Limb (tissue), 2 donors: ENCODE measurements at regions not wholly inside any gene's neighbourhood (a gene's known extent, or its start where the extent isn't known, plus 50 kb on each side); places are given as distances from the start of the nearest gene placed in this dataset.
"Not testable (repeated sequence)": the region's sequence is repeated elsewhere in the genome, so short reads cannot be mapped to it uniquely, and the experiment has no call there.

ENCODE experiments used
- DNase-seq, 2 donors: peaks; one replicate each; pipeline ENCODE4 v3.0.0-alpha.2; 2016; ENCODE audit errors: extremely low spot score in 2 of 2

GRCh38 chr21:26331205-26331980 lies 160.8 kb upstream of the APP start:
- no peak for DNase-seq

GRCh38 chr21:26320596-26320995 lies 150.0 kb upstream of the APP start:
- DNase-seq: peak in 1 of 2 donors; percentile 24

GRCh38 chr21:26307640-26308039 lies 137.1 kb upstream of the APP start:
- no peak for DNase-seq

DNA sequence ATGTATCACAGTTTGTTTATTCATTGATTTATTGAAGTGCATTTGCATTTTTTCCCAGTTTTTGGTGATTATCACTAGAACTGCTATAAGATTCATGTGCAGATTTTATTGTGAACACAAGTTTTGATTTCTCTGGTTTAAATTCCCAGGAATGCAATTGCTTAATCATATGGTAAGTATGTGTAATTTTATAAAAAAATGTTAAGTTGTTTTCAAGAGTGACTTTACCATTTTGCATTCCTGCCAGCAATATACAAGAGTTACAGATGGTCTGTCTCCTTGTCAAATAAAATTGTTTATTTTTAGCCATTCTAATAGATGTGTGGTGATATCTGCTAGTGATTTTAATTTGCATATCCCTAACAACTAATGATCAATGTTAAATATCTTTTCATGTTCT lies 127.3 kb upstream of the APP start:
- no peak for DNase-seq

- no peak for DNase-seq
These were observed 122.8 kb upstream of the APP start for GRCh38 chr21:26293141-26293946.

GRCh38 chr21:26288026-26288425 lies 117.5 kb upstream of the APP start:
- no peak for DNase-seq

GRCh38 chr21:26284531-26284930 lies 114.0 kb upstream of the APP start:
- no peak for DNase-seq

DNA sequence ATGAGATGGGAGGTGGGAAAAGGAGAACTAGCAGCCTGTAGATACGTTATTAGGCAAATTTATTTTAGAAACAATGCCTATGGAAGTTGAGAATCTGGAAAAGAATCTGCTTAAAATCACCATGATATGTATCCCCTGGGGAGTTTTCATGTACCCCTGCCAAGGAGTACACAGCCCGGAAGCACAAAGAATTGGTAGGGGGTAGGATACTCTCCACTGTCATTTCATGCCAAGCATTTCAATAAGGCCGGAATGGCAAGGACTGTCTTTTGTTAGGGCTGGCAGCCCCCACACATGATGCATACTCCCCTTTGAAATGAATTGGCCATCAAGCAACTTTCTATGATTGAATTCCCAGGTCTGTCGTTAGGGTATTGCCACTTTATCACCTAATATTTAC lies 111.5 kb upstream of the APP start:
- no peak for DNase-seq

DNA sequence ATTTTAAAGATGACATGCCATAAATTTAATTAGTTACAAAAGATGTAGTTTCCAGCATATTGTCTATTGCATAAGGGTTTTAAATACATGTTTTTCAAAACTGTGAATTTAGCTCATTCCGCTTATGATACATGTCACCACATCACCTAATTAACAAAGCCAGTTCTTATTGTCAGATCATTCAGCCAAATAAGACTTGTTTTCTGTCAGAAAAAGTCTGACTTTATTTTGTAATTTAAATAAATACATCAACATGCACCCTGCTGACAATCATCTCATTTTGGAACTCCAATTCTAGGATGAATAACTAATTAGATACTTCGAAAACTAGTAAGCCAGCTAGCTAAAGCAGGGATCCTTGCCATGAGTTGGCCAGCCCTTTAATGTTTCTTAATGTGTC lies 110.9 kb upstream of the APP start:
- DNase-seq: no peak

DNA sequence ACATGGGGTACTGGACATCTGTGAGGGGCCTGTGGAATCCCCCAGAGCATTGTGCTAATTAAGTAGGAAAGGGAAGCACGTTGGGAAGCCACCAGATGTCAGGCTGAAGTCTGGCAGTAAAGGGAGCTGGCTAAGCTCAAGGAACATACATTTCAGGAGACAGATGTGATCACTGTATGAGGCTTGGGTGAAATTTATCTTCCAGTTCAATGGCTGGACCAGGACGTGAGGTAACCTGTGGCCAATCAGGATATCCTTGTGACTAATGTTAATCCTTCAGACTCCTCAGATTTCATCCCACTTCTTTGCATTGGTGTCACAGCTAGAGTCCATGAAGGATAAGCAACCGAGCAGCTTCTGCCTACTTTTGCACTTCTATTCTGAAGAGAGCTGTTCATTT lies 110.2 kb upstream of the APP start:
- peak; percentile 41 to 76 for DNase-seq

DNA sequence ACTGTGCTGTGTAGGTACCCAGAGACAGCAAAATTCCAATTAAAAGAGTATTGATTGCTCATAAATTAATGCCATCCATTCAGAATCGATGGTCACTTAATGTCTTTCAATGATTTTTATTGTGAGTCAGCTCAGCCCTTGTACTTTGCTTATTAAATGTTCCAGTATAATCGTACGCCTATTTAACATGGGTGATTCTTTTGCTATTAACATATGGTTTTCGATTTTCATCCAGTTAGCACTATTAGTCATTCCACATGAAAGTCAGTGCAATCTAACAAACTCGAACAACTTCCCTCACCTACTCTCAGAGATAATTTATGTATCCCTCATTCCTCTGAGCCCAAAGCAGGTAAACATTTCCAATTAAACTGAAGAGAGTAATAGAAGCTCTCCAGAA lies 109.6 kb upstream of the APP start:
- no peak for DNase-seq

- no peak for DNase-seq
These were observed 105.2 kb upstream of the APP start for GRCh38 chr21:26275801-26276200.

DNA sequence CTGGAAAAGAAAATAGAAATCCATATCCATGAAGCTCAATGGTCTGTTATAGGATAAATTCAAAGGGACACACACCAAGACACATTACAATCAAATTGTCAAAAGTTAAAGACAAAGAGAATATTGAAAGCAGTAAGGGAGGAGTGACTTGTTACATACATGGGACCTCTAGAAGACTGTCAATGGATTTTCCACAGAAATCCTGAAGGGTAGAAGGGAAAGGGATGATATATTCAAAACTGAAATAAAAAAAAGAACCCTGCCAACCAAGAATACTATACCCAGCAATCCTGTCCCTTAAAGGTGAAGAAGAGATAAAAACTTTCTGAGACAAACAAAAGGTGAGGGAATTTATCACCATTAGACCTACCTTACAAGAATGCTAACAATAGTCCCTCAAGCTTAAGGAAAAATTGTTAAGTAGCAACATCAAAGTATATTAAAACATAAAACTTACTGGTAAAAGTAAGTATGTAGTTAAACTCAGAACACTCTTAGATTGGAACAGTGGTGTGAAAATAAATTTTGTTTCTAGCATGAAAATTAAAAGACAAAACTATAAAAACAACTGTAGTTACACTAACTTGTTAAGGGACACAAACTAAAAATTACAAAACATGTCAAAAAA lies 103.2 kb upstream of the APP start:
- no peak for DNase-seq

GRCh38 chr21:26267389-26267788 lies 96.8 kb upstream of the APP start:
- DNase-seq: no peak

DNA sequence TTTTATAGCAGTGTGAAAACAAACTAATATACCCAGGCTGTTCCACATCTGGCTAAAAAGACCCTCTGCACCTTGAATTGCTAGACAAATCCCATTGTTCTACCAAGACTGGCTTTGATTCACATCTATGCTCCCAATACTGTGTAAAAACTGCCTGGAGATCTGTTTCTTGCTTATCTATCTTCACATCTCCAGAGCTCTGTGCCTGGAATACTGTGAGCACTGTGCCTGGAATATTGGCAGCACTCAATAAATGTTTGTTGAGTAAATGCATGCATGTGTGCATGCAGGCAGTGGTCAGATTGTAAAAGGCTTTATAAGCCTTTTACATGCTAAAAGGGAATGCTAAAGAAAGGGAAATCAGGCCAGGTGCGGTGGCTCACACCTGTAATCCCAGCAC lies 75.5 kb upstream of the APP start:
- no peak for DNase-seq

GRCh38 chr21:26245428-26245827 lies 74.9 kb upstream of the APP start:
- DNase-seq: no peak

DNA sequence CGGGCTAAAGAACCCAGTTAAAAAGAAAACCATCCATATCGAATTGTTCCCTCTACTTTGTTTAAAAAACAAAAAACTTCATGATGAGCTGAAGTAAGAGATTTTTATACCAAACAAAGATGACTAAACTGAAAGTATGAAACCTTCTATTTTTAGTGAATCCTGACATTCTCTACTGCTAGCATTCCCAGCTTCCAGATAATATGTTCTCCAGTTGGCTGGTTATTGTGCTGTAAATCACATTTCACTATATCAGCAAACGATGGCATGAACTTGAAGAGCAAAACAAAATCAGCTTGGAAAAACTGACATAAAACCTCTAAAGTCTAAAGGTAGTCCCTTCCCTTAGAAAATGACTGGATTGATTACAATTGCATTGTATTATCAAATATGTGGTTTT lies 68.1 kb upstream of the APP start:
- DNase-seq: no peak

DNA sequence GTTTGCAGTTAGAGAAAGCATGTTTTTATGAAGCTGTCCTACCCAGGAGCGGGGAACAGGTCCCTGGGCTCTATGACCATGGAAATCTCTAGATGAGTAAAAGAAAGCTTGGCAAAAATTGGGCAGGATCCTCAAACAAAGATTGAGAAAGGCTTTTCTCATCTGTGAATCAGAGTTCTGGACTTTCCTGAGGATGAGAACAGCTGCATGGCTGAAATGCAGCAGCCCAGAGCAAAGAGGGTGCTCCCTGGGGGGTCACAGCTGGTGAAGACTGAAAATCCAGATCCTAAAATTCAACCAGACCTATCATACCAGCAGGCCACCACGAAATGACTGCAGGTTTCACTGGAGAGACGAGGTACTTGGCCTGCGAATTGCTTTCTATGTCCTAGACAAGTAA lies 65.7 kb upstream of the APP start:
- no peak for DNase-seq

GRCh38 chr21:26233297-26233696 lies 62.7 kb upstream of the APP start:
- DNase-seq: not testable (repeated sequence)

DNA sequence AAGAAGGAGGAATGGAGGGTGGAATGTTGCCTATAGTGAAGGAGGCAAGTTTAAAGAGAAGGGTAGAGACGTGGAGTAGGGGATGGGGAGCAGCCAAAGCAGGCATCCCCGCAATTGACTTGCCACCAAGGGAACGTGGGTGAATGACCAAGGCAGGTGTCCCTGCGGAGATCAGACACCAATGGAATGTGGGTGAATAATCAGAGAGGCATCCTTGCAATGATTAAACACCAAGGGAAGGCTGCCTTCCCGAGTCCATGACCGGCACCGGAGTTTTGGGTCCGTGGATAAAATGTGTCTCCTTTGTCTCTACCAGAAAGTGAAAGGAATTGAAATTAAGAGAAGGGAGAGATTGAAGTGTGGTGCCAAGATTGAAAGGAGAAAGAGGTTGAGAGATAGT lies 61.9 kb upstream of the APP start:
- not testable (repeated sequence) for DNase-seq

DNA sequence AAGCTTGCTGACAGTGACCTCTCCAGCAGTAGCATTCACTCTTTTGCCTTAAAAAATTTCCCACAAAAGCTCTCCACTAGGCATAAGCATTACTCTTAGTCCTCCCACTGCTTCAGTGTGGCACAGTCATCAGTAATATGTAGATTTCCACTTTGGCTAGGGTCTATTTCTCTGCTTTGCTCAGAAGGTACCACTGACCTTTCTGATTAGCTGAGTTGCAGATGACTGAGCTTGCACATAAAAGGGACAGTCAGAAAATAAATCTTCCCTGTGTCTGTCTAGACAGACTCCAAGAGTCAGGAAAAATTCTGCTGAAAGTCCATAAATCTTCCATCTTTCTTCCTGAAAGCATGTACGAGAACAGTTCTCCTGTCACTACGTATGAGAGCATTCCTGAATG lies 56.6 kb upstream of the APP start:
- no peak for DNase-seq

DNA sequence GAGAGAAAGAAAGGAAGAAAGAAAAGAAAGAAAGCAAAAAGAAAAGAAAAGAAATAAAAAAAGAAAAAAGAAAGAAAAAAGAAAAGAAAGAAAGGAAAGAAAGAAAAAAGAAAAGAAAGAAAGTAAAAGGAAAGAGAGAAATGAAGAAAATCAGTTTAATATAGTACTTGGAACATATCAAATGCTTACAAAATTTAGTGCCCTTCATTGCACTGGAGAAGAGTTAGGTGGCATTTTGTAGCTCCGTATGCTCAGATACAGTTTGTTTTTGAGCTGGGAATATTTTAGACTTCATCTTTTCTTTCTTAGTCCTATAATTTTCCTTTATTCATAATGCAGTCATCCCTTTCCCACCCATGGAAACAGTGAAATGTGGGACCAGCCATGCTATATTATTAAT lies 56.2 kb upstream of the APP start:
- no peak for DNase-seq

DNA sequence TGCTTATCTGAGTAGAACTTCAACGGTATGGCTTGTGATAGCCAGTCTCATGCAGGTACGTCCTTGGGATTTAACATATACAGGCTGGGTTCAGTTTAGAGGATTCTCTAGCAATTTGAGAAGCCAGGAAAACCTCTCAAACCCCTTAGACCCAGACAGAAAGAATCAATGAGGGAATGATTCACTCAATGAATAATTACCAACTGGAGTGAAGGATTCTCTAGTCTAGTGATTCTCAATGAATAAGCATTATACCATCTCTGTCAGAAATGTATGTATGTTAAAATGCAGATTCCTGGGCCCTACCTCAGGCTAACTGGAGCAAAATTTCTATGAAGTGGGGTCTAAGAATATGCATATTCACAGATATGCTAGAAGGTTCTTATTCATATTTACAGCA lies 54.5 kb upstream of the APP start:
- no peak for DNase-seq
